ENCODE measurements at regions not wholly inside any gene's neighbourhood (a gene's known extent, or its start where the extent isn't known, plus 50 kb on each side); places are given as distances from the start of the nearest gene placed in this dataset.

DNA sequence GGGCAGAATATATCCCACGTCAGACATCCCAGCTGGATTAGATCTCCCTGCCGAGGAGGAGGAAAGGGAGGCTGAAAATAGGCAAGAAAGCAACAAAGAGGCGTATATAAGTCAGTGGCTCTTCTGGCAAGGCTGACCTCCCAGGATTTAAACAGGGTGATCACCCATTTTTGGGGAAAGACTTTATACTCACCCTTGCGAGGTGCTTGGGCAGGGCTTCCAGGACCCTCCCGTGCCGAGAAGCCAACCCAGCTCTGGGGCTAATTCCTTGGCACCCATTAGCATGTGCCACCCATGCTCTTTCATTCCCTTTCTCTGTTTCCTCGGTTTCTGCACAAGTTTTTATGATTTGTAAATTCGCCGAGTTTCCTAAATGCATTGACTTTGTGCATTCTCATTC lies 230.2 kb upstream of the IRX2 start:
- TF ChIP-seq, protein P1, sequence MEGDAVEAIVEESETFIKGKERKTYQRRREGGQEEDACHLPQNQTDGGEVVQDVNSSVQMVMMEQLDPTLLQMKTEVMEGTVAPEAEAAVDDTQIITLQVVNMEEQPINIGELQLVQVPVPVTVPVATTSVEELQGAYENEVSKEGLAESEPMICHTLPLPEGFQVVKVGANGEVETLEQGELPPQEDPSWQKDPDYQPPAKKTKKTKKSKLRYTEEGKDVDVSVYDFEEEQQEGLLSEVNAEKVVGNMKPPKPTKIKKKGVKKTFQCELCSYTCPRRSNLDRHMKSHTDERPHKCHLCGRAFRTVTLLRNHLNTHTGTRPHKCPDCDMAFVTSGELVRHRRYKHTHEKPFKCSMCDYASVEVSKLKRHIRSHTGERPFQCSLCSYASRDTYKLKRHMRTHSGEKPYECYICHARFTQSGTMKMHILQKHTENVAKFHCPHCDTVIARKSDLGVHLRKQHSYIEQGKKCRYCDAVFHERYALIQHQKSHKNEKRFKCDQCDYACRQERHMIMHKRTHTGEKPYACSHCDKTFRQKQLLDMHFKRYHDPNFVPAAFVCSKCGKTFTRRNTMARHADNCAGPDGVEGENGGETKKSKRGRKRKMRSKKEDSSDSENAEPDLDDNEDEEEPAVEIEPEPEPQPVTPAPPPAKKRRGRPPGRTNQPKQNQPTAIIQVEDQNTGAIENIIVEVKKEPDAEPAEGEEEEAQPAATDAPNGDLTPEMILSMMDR (IDR thresholded peaks at IDR 0.05; ENCODE audit: low read depth, low read length), result no peak
- in situ Hi-C loops (cut with HindIII; ENCODE audit: low sequenced_read_pairs), result no loop called here
- no peak overlapping the region for H3K4me3 ChIP-seq (ENCODE audit: low read depth, low read length)
- no peak for DNase-seq (ENCODE audit: low read depth, low spot score)

DNA sequence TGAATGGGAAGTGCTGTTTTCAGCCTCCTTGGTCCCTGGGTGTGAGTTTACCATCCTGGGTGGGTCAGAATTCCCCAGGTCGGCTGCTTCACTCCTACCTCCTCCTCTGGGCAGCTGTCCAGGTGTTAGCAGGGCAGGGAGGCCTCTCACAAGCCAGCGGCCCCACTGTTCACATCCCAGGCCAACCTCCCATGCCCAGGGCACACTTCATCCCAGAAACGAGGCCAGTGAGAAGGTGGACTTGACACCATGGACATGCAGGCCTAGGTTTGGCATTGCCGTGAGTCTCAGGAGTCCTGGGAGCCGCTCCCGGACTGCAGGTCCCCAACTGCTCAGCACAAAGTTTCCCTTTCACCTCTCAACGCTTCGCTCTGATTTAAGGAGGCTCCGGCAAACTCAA lies 229.6 kb upstream of the IRX2 start:
- no peak for DNase-seq (ENCODE audit: low read depth, low spot score)
- H3K4me3 ChIP-seq (ENCODE audit: low read depth, low read length), result no peak overlapping the region
- in situ Hi-C loops (cut with HindIII; ENCODE audit: low sequenced_read_pairs), result no loop called here
- TF ChIP-seq, protein P1 (IDR thresholded peaks at IDR 0.05; ENCODE audit: low read depth, low read length), result no peak

DNA sequence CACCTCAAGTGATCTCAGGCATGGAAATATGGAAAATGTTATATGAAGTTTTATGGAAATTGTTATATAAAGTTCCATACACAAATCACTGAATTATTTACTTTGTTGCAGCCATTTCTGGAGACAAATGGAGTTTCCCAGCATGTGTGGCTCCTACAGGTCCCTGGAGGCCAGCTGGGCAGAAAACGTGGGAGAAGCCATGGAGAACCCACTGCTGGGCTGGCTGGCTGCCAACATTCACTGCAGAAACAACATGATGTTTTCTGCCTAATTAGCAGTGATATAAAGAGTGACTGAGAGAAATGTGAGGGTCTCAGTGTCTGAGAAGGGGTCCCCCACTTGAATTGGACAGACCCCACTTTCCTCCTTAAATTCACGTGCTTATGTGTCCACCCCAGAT lies 208.8 kb upstream of the IRX2 start:
- H3K4me3 ChIP-seq (ENCODE audit: low read depth, low read length), result no peak overlapping the region
- no peak for DNase-seq (ENCODE audit: low read depth, low spot score)
- in situ Hi-C loops (cut with HindIII; ENCODE audit: low sequenced_read_pairs), result no loop called here
- TF ChIP-seq, protein P1 (IDR thresholded peaks at IDR 0.05; ENCODE audit: low read depth, low read length), result no peak

DNA sequence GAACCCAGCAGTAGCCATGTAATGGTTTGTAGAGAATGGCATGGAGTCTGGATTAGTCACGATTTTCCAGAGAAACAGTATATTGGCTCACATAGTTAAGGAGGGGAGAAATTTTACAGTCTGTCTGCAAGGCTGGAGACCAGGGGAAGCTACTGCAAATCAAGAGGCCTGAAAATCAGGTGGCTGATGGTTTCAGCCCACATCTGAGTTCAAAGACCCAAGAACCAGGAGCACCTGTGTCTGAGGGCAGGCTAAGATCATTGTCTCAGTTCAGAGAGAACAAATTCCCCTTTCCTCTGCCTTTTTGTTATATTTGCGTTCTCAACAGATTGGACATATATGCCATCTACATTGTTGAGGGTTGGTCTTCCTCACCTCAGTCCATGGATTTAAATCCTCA lies 207.5 kb upstream of the IRX2 start:
- in situ Hi-C loops (cut with HindIII; ENCODE audit: low sequenced_read_pairs), result no loop called here
- DNase-seq (ENCODE audit: low read depth, low spot score), result no peak
- no peak overlapping the region for H3K4me3 ChIP-seq (ENCODE audit: low read depth, low read length)
- TF ChIP-seq, protein P1 (IDR thresholded peaks at IDR 0.05; ENCODE audit: low read depth, low read length), result no peak

DNA sequence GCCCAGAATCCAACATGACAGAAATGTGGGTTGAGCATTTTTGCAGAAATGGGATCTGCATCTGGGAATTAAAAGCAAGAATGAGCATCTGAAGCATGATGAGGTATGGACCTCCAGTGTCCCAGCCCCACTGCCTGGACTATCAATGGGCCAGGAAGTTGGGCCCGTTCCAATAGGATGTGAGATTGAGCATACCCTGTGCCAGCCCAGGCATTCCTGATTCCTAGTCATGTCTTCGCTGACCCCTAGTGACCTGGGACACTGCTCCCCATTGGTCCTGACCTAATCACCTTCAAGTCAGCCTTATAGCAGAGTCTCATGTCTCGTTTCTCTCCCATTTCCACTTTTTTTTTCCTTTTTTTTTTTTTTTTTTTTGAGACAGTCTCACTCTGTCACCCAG lies 197.4 kb upstream of the IRX2 start:
- in situ Hi-C loops (cut with HindIII; ENCODE audit: low sequenced_read_pairs), result no loop called here
- no peak overlapping the region for H3K4me3 ChIP-seq (ENCODE audit: low read depth, low read length)
- no peak for DNase-seq (ENCODE audit: low read depth, low spot score)
- TF ChIP-seq, protein P1 (IDR thresholded peaks at IDR 0.05; ENCODE audit: low read depth, low read length), result no peak

- no peak overlapping the region for H3K4me3 ChIP-seq (ENCODE audit: low read depth, low read length)
- TF ChIP-seq, protein P1 (IDR thresholded peaks at IDR 0.05; ENCODE audit: low read depth, low read length), result no peak
- DNase-seq (ENCODE audit: low read depth, low spot score), result no peak
- in situ Hi-C loops (cut with HindIII; ENCODE audit: low sequenced_read_pairs), result no loop called here
Measured at GRCh38 chr5:2946315-2946714, 194.8 kb upstream of the IRX2 start.

GRCh38 chr5:2936413-2936812 lies 184.9 kb upstream of the IRX2 start:
- TF ChIP-seq, protein P1 (IDR thresholded peaks at IDR 0.05; ENCODE audit: low read depth, low read length), result no peak
- no peak for DNase-seq (ENCODE audit: low read depth, low spot score)

More at GRCh38 chr5:2936413-2936812, 184.9 kb upstream of the IRX2 start:
- in situ Hi-C loops (cut with HindIII; ENCODE audit: low sequenced_read_pairs), result no loop called here
- H3K4me3 ChIP-seq (ENCODE audit: low read depth, low read length), result no peak overlapping the region

Measured in astrocyte of the spinal cord (primary cell).